ENCODE measurements at regions not wholly inside any gene's neighbourhood (a gene's known extent, or its start where the extent isn't known, plus 50 kb on each side); places are given as distances from the start of the nearest gene placed in this dataset.

DNA sequence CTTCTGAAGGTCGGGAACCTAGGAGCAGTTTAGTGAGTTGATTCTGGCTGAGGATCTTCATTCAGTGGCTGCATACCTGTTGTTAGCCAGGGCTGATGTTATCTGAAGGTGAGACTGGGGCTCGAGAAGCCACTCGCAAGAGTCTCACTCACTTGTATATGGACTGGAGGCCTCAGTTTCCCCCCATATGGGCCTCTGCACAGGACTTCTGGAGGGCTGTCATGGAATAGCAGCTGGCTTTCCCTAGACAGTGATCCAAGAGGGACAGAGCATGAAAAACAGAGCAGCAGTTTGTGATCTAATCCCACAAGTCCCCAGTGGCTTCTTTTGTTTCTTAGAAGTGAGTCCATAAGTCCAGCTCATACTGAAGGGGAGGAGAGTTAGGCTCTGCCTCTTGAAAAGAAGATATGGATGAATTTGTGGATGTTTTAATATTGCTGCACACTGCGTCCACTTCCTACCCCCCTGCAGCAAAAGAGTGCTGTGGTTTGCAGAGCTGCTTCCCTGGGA, 623.4 kb downstream of the CDH26 start:
- DNase-seq (ENCODE audit: low read depth), result no peak

DNA sequence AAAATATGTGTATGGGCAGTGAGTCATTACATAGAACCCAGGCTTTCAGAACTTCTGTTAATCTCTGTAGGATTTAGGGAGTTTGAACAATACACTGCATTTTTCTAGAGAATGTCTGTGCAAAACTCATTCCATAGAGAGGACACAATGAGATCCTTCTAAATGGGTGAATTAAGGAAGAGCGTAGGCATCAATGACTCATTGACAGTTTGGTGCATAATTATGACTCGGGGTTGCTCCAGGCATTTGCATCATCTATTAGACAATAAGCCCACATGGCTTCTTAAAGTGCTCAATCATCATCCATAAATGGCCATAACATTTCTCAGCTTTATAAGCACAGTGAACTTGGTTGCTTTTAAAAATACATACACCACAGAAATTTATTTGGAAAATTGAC, 625.5 kb downstream of the CDH26 start:
- DNase-seq (ENCODE audit: low read depth), result no peak

DNA sequence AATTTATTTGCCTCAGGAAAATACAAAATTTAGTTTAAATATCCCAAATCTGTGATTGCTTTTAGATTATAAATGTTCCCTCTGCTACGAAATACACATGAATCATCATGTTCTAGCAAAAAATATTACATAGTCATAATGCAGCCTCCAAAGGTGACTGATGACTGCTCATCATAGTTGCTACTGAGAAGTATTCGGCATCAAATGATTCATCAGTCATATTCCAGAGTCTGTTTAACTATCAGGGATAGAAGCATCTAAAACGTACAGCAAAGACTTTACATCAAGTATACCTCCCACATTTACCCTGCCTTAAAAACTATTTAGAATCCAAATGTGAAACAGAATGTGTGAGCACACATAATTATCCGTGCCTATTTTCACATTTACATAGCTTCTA, 626.0 kb downstream of the CDH26 start:
- no peak for DNase-seq (ENCODE audit: low read depth)

DNA sequence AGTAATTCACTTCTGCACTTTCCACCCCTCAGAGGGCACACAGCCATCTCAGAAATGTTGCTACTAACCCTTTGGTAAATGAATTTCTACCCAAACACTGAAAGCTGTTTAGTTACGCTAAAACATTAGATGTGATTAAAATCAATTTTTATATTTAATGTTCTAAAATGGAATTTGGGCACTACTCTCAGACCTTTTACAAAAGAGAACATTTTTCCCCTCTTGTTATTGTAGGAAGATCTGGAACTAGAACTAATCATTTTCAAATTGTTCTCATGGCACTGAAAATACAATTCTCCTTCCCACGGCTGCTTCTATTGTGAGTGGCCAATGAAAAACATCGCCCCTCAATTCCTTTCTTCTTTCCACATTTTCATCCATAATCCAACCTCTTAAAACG, 627.4 kb downstream of the CDH26 start:
- no peak for DNase-seq (ENCODE audit: low read depth)

DNA sequence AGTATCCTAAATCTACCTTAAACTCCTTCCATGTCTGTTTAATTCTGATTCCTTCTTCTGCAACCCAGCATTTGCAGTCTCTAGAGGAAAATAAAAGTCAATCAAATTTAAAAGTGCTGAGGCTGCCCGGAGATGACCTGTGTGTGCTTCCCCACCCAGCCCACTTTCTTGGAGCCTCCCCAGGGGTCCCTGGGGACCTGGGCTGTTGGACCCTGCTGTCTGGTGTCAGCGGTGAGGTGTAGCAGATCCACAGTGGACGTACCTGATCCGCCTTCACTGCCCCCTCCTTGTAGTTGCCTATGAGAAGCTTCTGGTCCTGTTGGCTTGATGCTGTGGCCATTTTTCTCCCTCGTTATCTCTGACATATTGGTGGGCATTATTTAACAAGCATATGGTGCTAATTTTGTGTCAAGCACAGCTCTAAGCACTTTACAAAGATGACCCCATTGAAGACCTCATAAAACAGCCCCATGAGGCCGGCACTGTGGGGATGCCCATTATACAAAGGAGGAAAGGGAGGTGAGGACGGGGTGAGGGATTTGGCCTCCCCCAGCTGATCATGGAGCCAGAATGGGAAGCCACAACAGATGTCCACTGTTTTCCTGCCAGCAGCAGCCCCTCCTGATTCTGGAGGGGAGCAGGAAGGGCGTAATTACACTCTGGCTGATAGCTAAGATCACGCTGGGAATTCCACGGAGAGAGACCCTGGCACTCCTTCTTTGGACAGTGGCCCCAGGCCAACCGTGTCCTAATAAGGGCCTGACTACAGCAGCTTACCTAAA, 628.2 kb downstream of the CDH26 start:
- no peak for DNase-seq (ENCODE audit: low read depth)

DNA sequence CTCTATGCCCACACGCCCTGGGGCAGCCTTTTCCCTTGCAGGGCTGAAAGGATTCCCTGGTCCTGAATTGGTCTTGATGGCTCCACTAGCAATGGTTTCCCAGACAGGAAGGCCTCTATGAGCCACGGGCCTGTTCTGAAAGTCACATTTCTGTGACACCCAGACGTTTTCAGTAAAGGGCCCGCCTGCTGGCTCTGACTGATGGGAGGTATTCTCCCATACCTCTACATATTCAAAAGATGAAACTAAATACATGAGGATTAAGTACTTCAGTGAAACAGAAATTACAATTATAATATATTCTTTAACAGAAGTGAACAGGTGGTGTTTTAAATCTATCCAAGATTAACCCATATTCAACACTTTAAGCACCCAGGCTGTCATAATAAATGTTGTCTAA, 629.8 kb downstream of the CDH26 start:
- no peak for DNase-seq (ENCODE audit: low read depth)

DNA sequence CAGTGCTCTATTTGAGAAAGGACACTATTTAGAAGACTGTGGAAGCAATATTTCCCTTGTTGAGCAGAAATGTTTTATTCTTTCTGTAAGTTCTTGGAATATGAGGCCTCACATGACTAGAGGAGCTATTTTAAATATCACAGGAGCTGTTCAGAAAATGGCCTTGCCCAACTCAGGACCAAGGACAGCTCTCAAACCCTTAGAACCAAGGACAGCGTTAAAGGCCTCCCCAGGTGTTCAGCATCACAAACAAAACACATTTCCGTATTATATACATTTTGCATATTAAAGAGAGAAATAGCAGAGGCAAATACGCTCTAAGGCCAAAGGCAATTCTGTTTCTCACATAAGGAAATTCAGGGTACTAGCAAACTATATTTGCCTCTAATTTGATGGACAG, 631.4 kb downstream of the CDH26 start:
- no peak for DNase-seq (ENCODE audit: low read depth)

DNA sequence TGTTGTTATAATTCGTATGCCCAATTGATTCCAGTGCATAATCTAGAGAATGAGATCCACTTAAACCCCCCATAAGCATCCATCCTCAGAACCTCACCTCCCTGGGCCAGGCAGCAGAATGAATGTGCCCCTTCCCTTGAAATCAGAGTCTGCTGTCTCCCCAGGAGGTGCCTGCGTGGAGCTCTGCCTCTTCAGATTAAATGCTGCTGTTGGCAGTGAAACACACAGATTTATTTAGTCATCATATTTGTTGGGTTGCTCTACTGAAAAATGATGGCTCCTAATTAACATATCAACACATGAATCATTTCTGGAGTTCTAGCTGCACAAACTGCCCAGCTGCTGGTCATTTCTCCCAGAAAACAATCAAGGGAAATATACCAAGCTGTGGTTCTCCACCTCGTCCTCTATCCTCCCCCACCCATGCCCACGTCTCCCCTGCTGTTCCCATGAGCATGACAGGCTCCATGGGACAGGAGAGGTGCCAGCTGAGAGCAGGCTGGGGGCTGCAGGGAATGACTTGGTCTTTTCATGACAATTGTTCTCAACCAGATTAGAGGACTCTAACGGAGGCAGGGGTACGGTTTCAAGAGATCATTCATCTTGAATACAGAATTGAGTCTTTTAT, 633.1 kb downstream of the CDH26 start:
- no peak for DNase-seq (ENCODE audit: low read depth)

DNA sequence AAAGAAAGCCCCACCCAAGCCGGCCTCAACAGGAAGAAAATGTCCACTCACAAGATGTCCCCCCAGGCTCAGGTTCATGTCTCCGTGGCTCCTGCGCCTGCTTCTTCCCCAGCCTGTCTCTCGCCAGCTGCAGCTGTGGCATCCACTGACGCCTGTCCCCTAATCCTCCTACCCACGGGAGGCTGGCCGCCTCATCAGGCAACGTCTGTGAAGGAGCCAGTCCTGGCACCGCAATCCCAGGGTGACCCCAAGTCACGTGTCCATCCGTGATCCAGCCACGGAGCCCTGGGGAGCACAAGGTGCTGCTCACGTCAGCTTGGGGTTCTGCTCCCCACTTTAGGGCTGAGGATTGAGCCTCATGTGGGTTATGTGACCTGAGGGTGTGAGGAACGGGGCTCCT, 640.3 kb downstream of the CDH26 start:
- no peak for DNase-seq (ENCODE audit: low read depth)

DNA sequence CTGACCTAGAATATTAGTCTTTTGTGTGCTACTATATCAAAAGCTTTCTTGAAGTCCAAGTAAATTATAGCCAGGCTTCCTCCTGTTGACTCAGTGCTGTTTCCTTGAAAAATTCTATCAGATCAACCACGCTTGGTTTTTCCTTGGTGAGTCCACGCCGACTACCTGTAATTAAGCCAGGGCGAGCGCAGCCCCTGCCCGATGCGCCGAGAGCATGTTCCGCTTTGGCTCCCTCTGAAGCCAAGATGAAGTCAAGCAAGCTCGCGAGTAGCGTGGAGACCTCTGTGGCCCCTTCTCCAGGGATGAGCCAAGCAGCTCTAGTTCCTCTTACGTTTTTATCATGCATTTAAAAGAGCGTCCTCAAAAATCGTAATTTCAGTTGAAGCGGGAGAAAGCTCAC, 641.2 kb downstream of the CDH26 start:
- no peak for DNase-seq (ENCODE audit: low read depth)

DNA sequence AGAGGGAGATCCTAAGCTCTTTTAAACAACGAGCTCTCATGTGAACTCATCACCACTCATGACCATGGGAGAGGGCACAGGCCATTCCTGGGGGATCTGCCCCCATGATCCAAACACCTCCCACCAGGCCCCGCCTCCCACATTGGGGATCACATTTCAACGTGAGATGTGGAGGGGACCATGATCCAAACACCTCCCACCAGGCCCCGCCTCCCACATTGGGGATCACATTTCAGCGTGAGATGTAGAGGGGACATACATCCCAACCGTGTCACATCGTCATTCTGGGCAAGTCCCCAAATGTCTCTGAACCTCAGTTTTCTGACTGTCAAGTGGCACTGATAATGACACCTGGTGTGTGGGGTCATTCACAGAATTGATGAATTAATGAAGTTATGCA, 641.8 kb downstream of the CDH26 start:
- no peak for DNase-seq (ENCODE audit: low read depth)

DNA sequence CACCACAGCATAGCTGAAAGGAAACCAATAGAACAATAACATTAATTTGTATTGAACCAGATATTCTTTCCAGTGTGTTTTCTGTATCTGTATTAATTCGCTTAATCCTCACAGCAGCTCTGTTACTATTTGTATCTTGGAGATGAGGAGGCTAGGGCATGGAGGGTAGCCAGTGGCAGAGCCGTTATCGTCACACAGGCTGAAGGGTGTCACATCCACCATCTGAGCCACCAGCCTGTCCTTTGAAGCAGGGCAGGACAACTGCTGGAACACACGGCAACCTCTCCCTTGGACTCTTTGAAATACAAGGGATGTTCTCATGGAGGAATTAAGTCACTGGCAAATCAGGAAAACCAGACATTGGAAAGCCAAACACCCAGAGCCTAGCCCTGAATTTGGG, 628.0 kb upstream of the CDH4 start:
- DNase-seq (ENCODE audit: low read depth), result no peak

DNA sequence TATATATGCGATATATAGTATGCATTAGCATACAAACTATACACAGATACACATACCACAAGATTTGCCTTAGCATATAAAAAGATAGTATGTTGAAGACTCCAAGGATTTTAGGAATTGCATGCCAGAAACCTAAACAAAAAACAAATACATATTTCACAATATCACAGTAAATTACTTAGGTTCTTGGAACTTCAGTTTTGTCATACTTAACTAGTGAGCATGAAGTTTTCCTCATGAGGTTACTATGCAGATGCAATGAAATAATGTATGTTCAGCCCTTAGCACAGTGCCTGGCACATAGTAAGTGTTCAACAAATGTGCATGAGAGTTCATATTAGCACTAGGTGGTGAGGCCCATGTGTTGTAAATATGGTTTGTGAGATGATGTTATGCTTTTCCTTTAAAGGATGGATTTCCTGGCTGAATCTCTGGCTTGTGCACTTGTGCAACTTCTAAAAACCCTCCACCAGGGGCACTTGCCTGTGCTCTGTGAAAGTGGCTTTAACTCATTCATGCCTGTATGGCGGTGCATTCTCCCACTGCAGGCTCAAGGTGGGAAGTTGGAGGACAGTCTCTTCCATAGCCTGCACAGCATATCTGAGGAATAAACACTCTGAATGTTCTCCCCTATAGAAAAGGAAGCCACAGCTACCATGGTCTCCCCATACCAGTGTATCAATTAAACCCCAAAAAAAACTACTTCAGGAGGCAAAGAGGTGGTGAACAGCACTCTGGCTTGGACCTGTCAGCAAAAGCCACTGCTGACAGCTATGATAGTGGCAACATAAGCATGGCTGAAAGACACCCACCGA, 624.1 kb upstream of the CDH4 start:
- no peak for DNase-seq (ENCODE audit: low read depth)

DNA sequence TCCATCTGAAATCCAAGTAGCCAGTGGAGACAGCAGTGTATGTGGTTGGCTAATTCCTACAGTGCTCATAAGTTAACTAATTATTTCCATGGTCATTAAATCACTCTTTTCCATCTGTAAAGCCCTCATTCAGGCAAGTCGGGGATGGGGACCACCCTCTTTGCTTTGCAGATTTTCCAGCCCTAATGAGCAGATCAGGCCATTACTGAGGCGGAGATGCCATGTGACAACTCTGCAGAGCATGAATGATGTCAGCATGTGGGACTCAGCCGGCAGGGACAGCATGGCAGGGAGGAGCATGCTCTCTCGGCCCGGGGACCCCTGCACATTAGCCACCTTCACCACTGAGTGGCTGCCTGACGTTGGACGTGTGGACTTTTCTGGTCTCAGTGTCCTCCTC, 623.3 kb upstream of the CDH4 start:
- DNase-seq (ENCODE audit: low read depth), result no peak

DNA sequence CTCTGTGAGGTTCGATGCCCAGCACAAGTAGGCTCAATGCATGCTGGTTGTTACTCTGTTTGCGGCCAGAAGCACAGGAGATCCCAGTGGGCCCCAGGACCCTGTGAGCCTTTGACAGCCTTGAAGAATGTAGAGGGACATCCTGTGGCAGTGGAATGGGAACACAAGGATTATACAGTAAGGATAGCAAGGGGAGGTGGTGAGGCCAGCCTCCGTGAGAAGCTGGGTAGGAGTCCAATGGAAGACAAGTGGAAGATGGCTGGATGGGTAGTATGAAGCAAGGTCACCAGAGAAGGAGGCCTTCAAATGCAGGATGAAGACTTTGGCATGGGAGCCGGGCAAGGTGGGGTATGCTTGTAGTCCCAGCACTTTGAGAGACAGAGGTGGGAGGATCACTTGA, 622.9 kb upstream of the CDH4 start:
- DNase-seq (ENCODE audit: low read depth), result no peak

DNA sequence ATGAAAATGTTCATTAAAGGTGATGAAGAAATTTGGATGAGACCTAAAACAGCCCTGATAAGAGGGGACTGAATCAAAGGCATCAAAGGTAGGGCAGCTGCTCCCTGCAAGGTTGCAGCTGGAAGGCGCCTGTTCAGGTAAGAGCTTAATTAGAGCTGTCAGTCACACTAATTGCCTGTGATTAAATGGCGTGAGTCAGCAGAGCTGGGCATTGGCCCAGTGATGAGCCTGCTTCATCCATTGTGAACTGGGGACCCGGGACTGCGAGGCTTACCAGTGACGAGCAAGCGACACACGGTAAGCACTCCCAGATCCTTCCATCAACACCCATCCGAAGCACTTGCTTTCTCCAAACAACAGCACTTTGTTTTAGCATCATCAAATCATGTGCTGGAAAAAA, 621.5 kb upstream of the CDH4 start:
- DNase-seq (ENCODE audit: low read depth), result no peak

DNA sequence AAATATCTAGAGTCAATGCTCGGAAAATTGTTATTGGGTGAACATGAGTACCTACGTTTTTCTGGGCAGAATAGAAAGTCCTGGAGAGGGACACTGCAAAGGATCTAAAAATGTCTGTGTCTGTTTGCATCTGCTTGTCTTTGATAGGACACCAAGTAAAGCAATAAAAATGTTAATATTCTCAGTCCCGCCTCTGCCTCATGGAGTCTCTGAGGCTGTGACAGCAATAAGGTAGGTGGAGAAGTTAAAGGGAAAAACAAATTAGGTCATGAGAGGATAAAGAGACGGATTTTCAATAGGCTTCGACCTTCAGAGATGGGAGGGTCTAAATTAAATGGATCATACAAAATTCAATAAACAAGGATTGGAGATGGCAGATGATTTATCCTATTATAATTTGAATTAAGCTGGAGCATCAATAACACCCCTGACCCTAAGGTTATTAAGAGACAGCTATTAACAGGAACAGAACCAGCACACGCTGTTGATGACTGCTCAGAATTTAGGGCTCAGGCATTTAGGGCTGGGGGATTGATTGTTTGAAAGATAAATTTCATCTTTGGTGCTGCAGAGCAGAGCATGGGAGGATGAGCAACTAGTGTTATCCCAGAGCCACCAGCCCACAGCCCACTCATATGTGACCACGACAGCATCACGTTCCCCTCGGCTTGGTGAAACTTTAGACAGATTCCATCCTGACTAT, 620.3 kb upstream of the CDH4 start:
- no peak for DNase-seq (ENCODE audit: low read depth)

DNA sequence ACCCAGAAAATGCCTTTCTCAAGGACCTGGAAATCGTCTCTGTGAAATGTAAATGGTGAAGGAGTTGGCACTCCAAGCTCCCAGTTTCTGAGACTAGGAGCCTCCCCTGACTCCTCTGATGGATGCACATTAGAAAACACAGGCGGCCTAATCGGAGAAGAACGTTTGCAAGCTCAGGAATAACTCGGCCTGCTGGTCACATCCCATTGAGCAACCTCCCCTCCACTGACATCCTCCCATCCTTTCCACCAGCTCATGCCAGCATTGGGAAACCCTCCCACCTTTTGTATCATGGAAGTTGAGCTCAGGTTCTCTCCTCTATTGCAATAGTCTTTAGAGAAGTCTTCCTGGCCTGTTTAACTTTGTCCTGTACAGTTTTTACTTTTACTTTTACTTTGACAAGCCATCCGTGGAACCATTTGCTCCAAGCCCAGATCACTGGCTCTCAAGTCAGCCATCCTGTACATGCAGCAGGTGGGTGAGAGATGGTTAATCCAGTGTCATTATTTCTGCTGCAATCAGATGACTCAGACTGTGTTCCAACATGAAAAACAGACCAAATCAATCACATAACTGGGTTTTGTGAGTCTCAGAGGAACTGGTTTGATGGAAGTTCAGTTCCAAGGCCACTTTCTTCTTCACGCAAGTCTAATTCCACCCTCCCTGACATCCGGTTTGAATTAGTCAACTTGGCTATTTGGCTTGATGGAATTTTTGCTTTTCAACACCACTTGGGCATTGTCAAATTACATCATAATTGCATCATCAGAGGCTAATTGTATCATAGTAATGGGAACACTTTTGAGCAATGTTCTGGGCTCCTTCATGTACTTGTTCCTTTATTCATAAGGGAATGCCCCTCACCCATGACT, 619.4 kb upstream of the CDH4 start:
- DNase-seq (ENCODE audit: low read depth), result no peak

DNA sequence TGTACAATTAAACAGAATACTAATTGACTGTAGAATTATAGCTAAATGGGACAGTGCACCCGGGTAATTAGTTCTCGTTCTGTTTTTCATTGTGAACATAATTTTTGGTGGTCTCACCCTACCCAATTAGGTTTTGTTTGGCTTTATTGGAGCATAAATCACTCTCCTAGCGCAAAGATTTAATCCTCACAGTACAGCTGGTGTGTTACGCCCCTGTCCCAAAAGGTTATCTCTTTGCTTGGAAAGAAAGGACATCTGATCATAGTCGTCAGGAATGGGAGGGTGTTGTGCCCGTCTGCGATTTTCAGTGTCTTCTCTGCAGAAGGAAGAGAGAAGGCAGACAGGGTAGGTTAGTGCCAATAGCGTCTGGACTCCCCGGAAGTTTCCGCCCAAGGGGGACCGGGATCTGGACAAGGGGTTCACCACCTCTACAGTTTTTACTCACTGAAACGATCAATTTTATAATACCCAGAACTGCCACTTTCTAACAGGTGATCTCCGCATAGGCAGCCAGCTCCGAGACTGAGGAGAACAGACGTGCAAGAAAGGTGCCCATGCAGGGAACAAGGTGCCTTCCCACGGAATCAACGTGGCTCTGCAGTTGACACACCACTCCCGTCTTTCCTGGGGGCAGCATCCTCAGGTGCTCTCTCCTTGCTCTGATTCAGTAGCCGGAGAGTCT, 617.4 kb upstream of the CDH4 start:
- no peak for DNase-seq (ENCODE audit: low read depth)

DNA sequence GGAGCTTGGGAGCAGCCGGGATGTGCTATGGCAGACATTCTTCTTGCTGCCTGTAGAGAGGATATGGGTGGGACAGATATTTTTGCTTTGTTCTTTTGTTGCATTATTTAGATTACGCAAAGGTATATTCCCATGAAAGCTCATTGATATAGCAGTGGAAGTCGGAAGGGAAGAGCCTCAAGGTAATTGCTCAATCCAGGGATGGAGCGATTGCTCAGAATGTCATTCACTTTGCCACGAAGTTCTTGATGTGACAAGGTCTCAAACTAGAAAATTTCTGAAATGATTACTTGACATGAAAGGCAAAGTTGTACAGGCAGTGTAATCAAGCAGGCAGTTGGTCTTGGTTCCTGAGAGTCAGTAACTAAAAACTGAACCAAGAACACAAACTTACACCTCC, 615.6 kb upstream of the CDH4 start:
- no peak for DNase-seq (ENCODE audit: low read depth)

DNA sequence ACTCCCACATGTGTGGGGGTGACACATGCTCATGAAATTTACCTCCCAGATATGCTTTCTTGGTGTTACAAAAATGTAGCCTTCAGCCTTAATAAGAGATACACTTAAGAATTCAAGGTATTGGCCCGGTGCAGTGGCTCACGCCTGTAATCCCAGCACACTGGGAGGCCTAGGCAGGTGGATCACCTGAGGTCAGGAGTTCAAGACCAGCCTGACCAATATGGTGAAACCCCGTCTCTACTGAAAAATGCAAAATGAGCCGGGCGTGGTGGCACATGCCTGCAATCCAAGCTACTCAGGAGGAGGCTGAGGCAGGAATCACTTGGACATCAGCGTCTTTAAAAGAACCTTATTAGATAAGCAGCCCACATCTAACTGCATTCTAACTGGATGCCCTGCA, 614.3 kb upstream of the CDH4 start:
- no peak for DNase-seq (ENCODE audit: low read depth)

All from T follicular helper cell (primary cell).